ENCODE measurements at regions not wholly inside any gene's neighbourhood (a gene's known extent, or its start where the extent isn't known, plus 50 kb on each side); places are given as distances from the start of the nearest gene placed in this dataset.

GRCh38 chr2:40935349-40935748 lies 483.5 kb upstream of the SLC8A1 start:
- H2BK120ac ChIP-seq (ENCODE audit: low read depth, low read length), result no peak overlapping the region
- H3K9ac ChIP-seq (ENCODE audit: low read depth, low read length, poor library complexity), result no peak overlapping the region
- H3K27me3 ChIP-seq (ENCODE audit: control insufficient read depth in 3 of 3, insufficient read depth in 3 of 3, low read depth in 1 of 3, low read length in 3 of 3), result no peaks in the 10 kb centered on the region
- H3K27ac ChIP-seq (replicated peaks; ENCODE audit: low read length), result no peak overlapping the region
- H4K91ac ChIP-seq (ENCODE audit: low read depth, low read length, poor library complexity), result no peak overlapping the region
- H2AK5ac ChIP-seq (ENCODE audit: low read depth, low read length), result no peak overlapping the region
- no peaks in the 10 kb centered on the region for H3K4me1 ChIP-seq (ENCODE audit: control insufficient read depth in 2 of 2, insufficient read depth in 1 of 2, low read depth in 1 of 2, low read length in 2 of 2)
- no peak for DNase-seq (ENCODE audit: low spot score)
- no peaks in the 10 kb centered on the region for H3K79me1 ChIP-seq (ENCODE audit: low read depth, low read length)
- H3K14ac ChIP-seq (ENCODE audit: low read length), result no peak overlapping the region
- H3K4me2 ChIP-seq (ENCODE audit: insufficient read depth, low read length, poor library complexity, severe bottlenecking), result no peak overlapping the region
- H2BK15ac ChIP-seq (ENCODE audit: low read length), result no peak overlapping the region
- H3K36me3 ChIP-seq (replicated peaks in 1 of 2; ENCODE audit: control insufficient read depth in 2 of 2, insufficient read depth in 2 of 2, low read length in 2 of 2), result no peaks in the 10 kb centered on the region
- no peak overlapping the region for H3K4me3 ChIP-seq (ENCODE audit: low read length in 2 of 2)
- H4K8ac ChIP-seq (ENCODE audit: low read depth, low read length), result no peak overlapping the region
- no peak overlapping the region for H2AFZ ChIP-seq (ENCODE audit: low read length)
- H3K9me3 ChIP-seq (replicated peaks in 1 of 2; ENCODE audit: control insufficient read depth in 2 of 2, insufficient read depth in 1 of 2, low read depth in 1 of 2, low read length in 2 of 2), result no peaks in the 10 kb centered on the region
- H2BK12ac ChIP-seq (ENCODE audit: low read length), result no peak overlapping the region
- H3K23ac ChIP-seq (ENCODE audit: low read depth, low read length, poor library complexity), result no peak overlapping the region
- no peak overlapping the region for H3K4ac ChIP-seq (ENCODE audit: low read length)
- WGBS, 2 donors (ENCODE audit: extremely low coverage in 2 of 2, insufficient read length in 2 of 2, insufficient replicate concordance in 1 of 2), result no CpG with 5 or more reads among the region's 2 CpGs
- H2BK5ac ChIP-seq (ENCODE audit: low read length), result no peak overlapping the region
- H3K18ac ChIP-seq (ENCODE audit: low read length), result no peak overlapping the region

GRCh38 chr2:40937284-40937683 lies 485.4 kb upstream of the SLC8A1 start:
- no peaks in the 10 kb centered on the region for H3K27me3 ChIP-seq (ENCODE audit: control insufficient read depth in 3 of 3, insufficient read depth in 3 of 3, low read depth in 1 of 3, low read length in 3 of 3)
- H3K18ac ChIP-seq (ENCODE audit: low read length), result no peak overlapping the region
- no peak overlapping the region for H3K27ac ChIP-seq (replicated peaks; ENCODE audit: low read length)
- H2BK15ac ChIP-seq (ENCODE audit: low read length), result no peak overlapping the region
- DNase-seq (ENCODE audit: low spot score), result no peak
- no peak overlapping the region for H2BK120ac ChIP-seq (ENCODE audit: low read depth, low read length)
- no peak overlapping the region for H3K4me3 ChIP-seq (ENCODE audit: low read length in 2 of 2)
- H3K36me3 ChIP-seq (replicated peaks in 1 of 2; ENCODE audit: control insufficient read depth in 2 of 2, insufficient read depth in 2 of 2, low read length in 2 of 2), result no peaks in the 10 kb centered on the region
- H4K91ac ChIP-seq (ENCODE audit: low read depth, low read length, poor library complexity), result no peak overlapping the region
- H3K23ac ChIP-seq (ENCODE audit: low read depth, low read length, poor library complexity), result no peak overlapping the region
- no peak overlapping the region for H2AK5ac ChIP-seq (ENCODE audit: low read depth, low read length)
- H3K9me3 ChIP-seq (replicated peaks in 1 of 2; ENCODE audit: control insufficient read depth in 2 of 2, insufficient read depth in 1 of 2, low read depth in 1 of 2, low read length in 2 of 2), result no peaks in the 10 kb centered on the region
- H3K79me1 ChIP-seq (ENCODE audit: low read depth, low read length), result no peaks in the 10 kb centered on the region
- no peak overlapping the region for H3K14ac ChIP-seq (ENCODE audit: low read length)
- no peak overlapping the region for H2AFZ ChIP-seq (ENCODE audit: low read length)
- no peak overlapping the region for H4K8ac ChIP-seq (ENCODE audit: low read depth, low read length)
- no peak overlapping the region for H2BK12ac ChIP-seq (ENCODE audit: low read length)
- H2BK5ac ChIP-seq (ENCODE audit: low read length), result no peak overlapping the region
- H3K4me2 ChIP-seq (ENCODE audit: insufficient read depth, low read length, poor library complexity, severe bottlenecking), result no peak overlapping the region
- no peak overlapping the region for H3K4ac ChIP-seq (ENCODE audit: low read length)
- H3K4me1 ChIP-seq (ENCODE audit: control insufficient read depth in 2 of 2, insufficient read depth in 1 of 2, low read depth in 1 of 2, low read length in 2 of 2), result no peaks in the 10 kb centered on the region
- no CpG with 5 or more reads among the region's 3 CpGs for WGBS, 2 donors (ENCODE audit: extremely low coverage in 2 of 2, insufficient read length in 2 of 2, insufficient replicate concordance in 1 of 2)
- H3K9ac ChIP-seq (ENCODE audit: low read depth, low read length, poor library complexity), result no peak overlapping the region

GRCh38 chr2:40953341-40953740 lies 501.5 kb upstream of the SLC8A1 start:
- Histone ChIP-seq H4K91ac (ENCODE audit: low read depth, low read length, poor library complexity) (no peak overlapping the region), H3K4ac (ENCODE audit: low read length) (no peak overlapping the region), H2BK12ac (ENCODE audit: low read length) (no peak overlapping the region), H2BK120ac (ENCODE audit: low read depth, low read length) (no peak overlapping the region), H2AFZ (ENCODE audit: low read length) (no peak overlapping the region), H3K9me3 (replicated peaks in 1 of 2; ENCODE audit: control insufficient read depth in 2 of 2, insufficient read depth in 1 of 2, low read depth in 1 of 2, low read length in 2 of 2) (no peaks in the 10 kb centered on the region), H2BK5ac (ENCODE audit: low read length) (no peak overlapping the region), H3K27ac (replicated peaks; ENCODE audit: low read length) (no peak overlapping the region), H2AK5ac (ENCODE audit: low read depth, low read length) (no peak overlapping the region), H4K8ac (ENCODE audit: low read depth, low read length) (no peak overlapping the region), H3K79me1 (ENCODE audit: low read depth, low read length) (no peaks in the 10 kb centered on the region), H3K14ac (ENCODE audit: low read length) (no peak overlapping the region), H3K27me3 (ENCODE audit: control insufficient read depth in 3 of 3, insufficient read depth in 3 of 3, low read depth in 1 of 3, low read length in 3 of 3) (no peaks in the 10 kb centered on the region), H3K9ac (ENCODE audit: low read depth, low read length, poor library complexity) (no peak overlapping the region), H2BK15ac (ENCODE audit: low read length) (no peak overlapping the region), H3K4me1 (ENCODE audit: control insufficient read depth in 2 of 2, insufficient read depth in 1 of 2, low read depth in 1 of 2, low read length in 2 of 2) (no peaks in the 10 kb centered on the region), H3K4me2 (ENCODE audit: insufficient read depth, low read length, poor library complexity, severe bottlenecking) (no peak overlapping the region), H3K36me3 (replicated peaks in 1 of 2; ENCODE audit: control insufficient read depth in 2 of 2, insufficient read depth in 2 of 2, low read length in 2 of 2) (no peaks in the 10 kb centered on the region), H3K23ac (ENCODE audit: low read depth, low read length, poor library complexity) (no peak overlapping the region), H3K4me3 (ENCODE audit: low read length in 2 of 2) (no peak overlapping the region), H3K18ac (ENCODE audit: low read length) (no peak overlapping the region)
- no peak for DNase-seq (ENCODE audit: low spot score)
- no CpG with 5 or more reads among the region's 3 CpGs for WGBS, 2 donors (ENCODE audit: extremely low coverage in 2 of 2, insufficient read length in 2 of 2, insufficient replicate concordance in 1 of 2)

GRCh38 chr2:40955042-40955441 lies 503.2 kb upstream of the SLC8A1 start:
- no peak for DNase-seq (ENCODE audit: low spot score)
- Histone ChIP-seq H4K91ac (ENCODE audit: low read depth, low read length, poor library complexity) (no peak overlapping the region), H3K27me3 (ENCODE audit: control insufficient read depth in 3 of 3, insufficient read depth in 3 of 3, low read depth in 1 of 3, low read length in 3 of 3) (no peaks in the 10 kb centered on the region), H3K79me1 (ENCODE audit: low read depth, low read length) (no peaks in the 10 kb centered on the region), H3K4me1 (ENCODE audit: control insufficient read depth in 2 of 2, insufficient read depth in 1 of 2, low read depth in 1 of 2, low read length in 2 of 2) (no peaks in the 10 kb centered on the region), H3K18ac (ENCODE audit: low read length) (no peak overlapping the region), H3K23ac (ENCODE audit: low read depth, low read length, poor library complexity) (no peak overlapping the region), H3K9ac (ENCODE audit: low read depth, low read length, poor library complexity) (no peak overlapping the region), H4K8ac (ENCODE audit: low read depth, low read length) (no peak overlapping the region), H3K4me3 (ENCODE audit: low read length in 2 of 2) (no peak overlapping the region), H2AK5ac (ENCODE audit: low read depth, low read length) (no peak overlapping the region), H3K4me2 (ENCODE audit: insufficient read depth, low read length, poor library complexity, severe bottlenecking) (no peak overlapping the region), H2BK12ac (ENCODE audit: low read length) (no peak overlapping the region), H2BK120ac (ENCODE audit: low read depth, low read length) (no peak overlapping the region), H3K27ac (replicated peaks; ENCODE audit: low read length) (no peak overlapping the region), H2AFZ (ENCODE audit: low read length) (no peak overlapping the region), H3K14ac (ENCODE audit: low read length) (no peak overlapping the region), H3K9me3 (replicated peaks in 1 of 2; ENCODE audit: control insufficient read depth in 2 of 2, insufficient read depth in 1 of 2, low read depth in 1 of 2, low read length in 2 of 2) (no peaks in the 10 kb centered on the region), H3K4ac (ENCODE audit: low read length) (no peak overlapping the region), H3K36me3 (replicated peaks in 1 of 2; ENCODE audit: control insufficient read depth in 2 of 2, insufficient read depth in 2 of 2, low read length in 2 of 2) (no peaks in the 10 kb centered on the region), H2BK15ac (ENCODE audit: low read length) (no peak overlapping the region), H2BK5ac (ENCODE audit: low read length) (no peak overlapping the region)
- WGBS, 2 donors (ENCODE audit: extremely low coverage in 2 of 2, insufficient read length in 2 of 2, insufficient replicate concordance in 1 of 2), result no CpG with 5 or more reads among the region's 2 CpGs
